ENCODE measurements at regions not wholly inside any gene's neighbourhood (a gene's known extent, or its start where the extent isn't known, plus 50 kb on each side); places are given as distances from the start of the nearest gene placed in this dataset.

DNA sequence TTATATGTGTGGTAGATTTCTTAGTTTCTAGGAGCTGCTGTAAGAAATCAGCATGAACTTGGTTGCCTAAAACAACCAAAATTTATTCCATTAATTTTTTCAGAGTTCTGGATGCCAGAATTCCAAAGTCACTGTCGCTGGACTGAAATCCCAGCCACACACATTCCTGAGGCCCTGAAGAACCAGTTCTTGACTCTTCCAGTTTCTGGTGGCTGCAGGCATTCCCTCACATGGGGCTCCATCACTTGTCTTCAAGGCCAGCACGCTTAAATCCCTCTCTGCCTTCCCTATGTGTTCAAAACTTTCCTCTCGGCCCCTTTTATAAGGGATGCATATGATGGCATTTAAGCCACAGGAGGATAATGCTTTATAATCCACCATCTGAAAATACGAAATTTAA lies 1237.5 kb upstream of the CDH9 start:
- Histone ChIP-seq H3K36me3 (ENCODE audit: low read depth, missing control alignments) (no peaks in the 10 kb centered on the region), H3K9me3 (no peaks in the 10 kb centered on the region), H3K4me3 (no peak overlapping the region), H3K27ac (no peak overlapping the region), H3K27me3 (no peaks in the 10 kb centered on the region), H3K4me1 (no peaks in the 10 kb centered on the region)
- intact Hi-C loops (cut with DNase I; ENCODE audit: low total_unique reads) = no loop called here
- WGBS, 2 donors = 78 to 86% methylated on average over 4 of the region's 4 CpGs
- TF ChIP-seq, protein P1, sequence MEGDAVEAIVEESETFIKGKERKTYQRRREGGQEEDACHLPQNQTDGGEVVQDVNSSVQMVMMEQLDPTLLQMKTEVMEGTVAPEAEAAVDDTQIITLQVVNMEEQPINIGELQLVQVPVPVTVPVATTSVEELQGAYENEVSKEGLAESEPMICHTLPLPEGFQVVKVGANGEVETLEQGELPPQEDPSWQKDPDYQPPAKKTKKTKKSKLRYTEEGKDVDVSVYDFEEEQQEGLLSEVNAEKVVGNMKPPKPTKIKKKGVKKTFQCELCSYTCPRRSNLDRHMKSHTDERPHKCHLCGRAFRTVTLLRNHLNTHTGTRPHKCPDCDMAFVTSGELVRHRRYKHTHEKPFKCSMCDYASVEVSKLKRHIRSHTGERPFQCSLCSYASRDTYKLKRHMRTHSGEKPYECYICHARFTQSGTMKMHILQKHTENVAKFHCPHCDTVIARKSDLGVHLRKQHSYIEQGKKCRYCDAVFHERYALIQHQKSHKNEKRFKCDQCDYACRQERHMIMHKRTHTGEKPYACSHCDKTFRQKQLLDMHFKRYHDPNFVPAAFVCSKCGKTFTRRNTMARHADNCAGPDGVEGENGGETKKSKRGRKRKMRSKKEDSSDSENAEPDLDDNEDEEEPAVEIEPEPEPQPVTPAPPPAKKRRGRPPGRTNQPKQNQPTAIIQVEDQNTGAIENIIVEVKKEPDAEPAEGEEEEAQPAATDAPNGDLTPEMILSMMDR (IDR thresholded peaks at IDR 0.05) = no peak
- no peak for TF ChIP-seq POLR2A (IDR thresholded peaks at IDR 0.05)
- no peak for DNase-seq

GRCh38 chr5:28269978-28270377 lies 1231.6 kb upstream of the CDH9 start:
- intact Hi-C loops (cut with DNase I; ENCODE audit: low total_unique reads) = no loop called here
- Histone ChIP-seq H3K27ac (no peak overlapping the region), H3K27me3 (no peaks in the 10 kb centered on the region), H3K9me3 (no peaks in the 10 kb centered on the region), H3K4me1 (no peaks in the 10 kb centered on the region), H3K36me3 (ENCODE audit: low read depth, missing control alignments) (no peaks in the 10 kb centered on the region), H3K4me3 (no peak overlapping the region)
- DNase-seq = no peak
- TF ChIP-seq, protein P1 (IDR thresholded peaks at IDR 0.05) = no peak
- no peak for TF ChIP-seq POLR2A (IDR thresholded peaks at IDR 0.05)
- WGBS, 2 donors = 54 to 67% methylated on average over 5 of the region's 5 CpGs

DNA sequence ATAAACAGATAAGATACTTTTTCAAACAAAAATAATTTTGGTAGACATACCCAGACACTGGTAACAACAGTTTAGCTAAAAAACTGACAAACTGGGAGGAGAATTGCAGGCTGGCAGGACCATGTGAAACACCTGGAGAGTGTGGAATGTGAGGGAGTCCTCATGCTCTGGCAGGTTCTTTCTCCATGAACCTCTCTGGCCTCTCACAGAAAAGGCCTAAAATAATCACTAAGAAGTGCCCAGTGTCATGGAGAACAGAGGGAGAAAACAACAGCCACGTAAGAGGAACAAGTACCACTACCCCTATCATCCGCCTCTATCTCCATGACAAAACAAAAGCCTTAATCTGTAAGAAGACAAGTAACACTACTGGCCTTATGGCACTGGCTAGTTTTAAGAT lies 1227.5 kb upstream of the CDH9 start:
- intact Hi-C loops (cut with DNase I; ENCODE audit: low total_unique reads) = no loop called here
- no peaks in the 10 kb centered on the region for H3K27me3 ChIP-seq
- no peaks in the 10 kb centered on the region for H3K4me1 ChIP-seq
- no peaks in the 10 kb centered on the region for H3K9me3 ChIP-seq
- H3K4me3 ChIP-seq = no peak overlapping the region
- no peak overlapping the region for H3K27ac ChIP-seq
- no peak for DNase-seq
- 66 to 74% methylated on average over 2 of the region's 2 CpGs for WGBS, 2 donors
- no peak for TF ChIP-seq POLR2A (IDR thresholded peaks at IDR 0.05)
- TF ChIP-seq, protein P1 (IDR thresholded peaks at IDR 0.05) = no peak
- no peaks in the 10 kb centered on the region for H3K36me3 ChIP-seq (ENCODE audit: low read depth, missing control alignments)

- TF ChIP-seq, protein P1 (IDR thresholded peaks at IDR 0.05) = no peak
- no peak for TF ChIP-seq POLR2A (IDR thresholded peaks at IDR 0.05)
Observed at GRCh38 chr5:28254846-28255245, 1216.5 kb upstream of the CDH9 start.

DNA sequence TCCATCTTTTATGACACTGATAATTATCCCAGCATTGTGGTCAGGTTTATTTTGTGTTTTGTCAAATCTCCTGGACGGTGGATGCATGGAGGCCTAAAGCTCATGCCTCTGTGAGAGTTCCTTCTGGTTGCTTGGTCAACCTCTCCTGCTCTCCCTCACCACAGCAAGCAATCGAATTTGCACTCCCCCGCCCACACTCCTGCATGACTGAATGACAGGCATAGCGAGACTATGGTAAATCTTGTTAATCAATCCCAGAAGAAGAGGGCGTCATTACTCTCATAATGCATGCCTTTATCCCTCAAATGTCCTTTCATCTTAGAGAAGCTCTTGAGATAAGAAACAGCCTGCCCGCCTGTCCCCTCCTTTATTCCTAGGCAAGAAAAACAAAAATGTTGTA lies 1215.0 kb upstream of the CDH9 start:
- no peaks in the 10 kb centered on the region for H3K4me1 ChIP-seq
- TF ChIP-seq, protein P1 (IDR thresholded peaks at IDR 0.05) = no peak
- TF ChIP-seq POLR2A (IDR thresholded peaks at IDR 0.05) = no peak
- no peak overlapping the region for H3K4me3 ChIP-seq
- 68 to 70% methylated on average over 6 of the region's 6 CpGs for WGBS, 2 donors
- no peak overlapping the region for H3K27ac ChIP-seq
- intact Hi-C loops (cut with DNase I; ENCODE audit: low total_unique reads) = no loop called here
- no peaks in the 10 kb centered on the region for H3K36me3 ChIP-seq (ENCODE audit: low read depth, missing control alignments)
- H3K9me3 ChIP-seq = no peaks in the 10 kb centered on the region
- H3K27me3 ChIP-seq = no peaks in the 10 kb centered on the region
- DNase-seq = no peak

More at GRCh38 chr5:28254846-28255245, 1216.5 kb upstream of the CDH9 start:
- Histone ChIP-seq H3K4me3 (no peak overlapping the region), H3K36me3 (ENCODE audit: low read depth, missing control alignments) (no peaks in the 10 kb centered on the region), H3K4me1 (no peaks in the 10 kb centered on the region), H3K27me3 (no peaks in the 10 kb centered on the region), H3K27ac (no peak overlapping the region), H3K9me3 (no peaks in the 10 kb centered on the region)
- intact Hi-C loops (cut with DNase I; ENCODE audit: low total_unique reads) = no loop called here
- no peak for DNase-seq

Data from testis (tissue), 2 donors.